ENCODE measurements at regions not wholly inside any gene's neighbourhood (a gene's known extent, or its start where the extent isn't known, plus 50 kb on each side); places are given as distances from the start of the nearest gene placed in this dataset.
A peak's percentile ranks its signal among the peaks of the same experiment; 100 is the strongest.

DNA sequence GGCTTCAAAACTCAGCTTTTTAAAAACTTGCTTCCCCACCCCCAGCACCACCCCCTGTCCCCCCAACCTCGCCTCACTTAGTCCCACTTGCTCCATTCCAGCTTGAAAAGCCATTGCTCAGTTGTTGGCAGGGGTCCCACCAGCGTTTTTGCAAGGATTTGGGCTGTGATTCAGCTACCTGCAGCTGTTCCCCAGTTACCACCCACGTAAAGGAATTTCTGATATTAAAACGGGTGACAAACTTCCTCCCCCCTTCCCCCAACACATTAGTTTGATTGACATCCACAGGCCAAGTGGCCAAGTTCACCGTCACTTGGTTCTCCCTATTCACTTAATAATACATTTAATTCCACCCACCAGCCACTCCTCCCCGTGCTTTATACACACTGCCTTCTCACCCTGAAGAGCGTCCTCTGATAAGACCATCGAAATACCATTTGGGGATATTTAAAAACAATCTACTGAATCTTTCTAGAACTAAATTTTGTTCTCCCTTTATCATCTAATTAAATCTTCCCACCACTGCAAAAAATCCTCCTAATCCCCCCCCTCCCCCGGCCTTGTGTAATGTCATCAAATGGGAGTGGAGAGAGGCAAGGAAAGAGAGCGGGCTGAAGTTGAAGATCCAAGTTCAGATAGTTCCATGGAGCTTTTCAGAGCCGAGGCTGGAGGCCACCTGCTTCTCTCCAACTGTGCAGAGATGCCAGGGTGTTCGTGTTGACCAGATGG is 55.1 kb downstream of the SOX9 start:
- peak; percentile 54 for DNase-seq (ENCODE audit: unreplicated experiment)
- intact Hi-C loops (cut with micrococcal nuclease) = no loop called here
- H3K27ac Mint-ChIP-seq (ENCODE audit: low read depth, unreplicated experiment) = no peak overlapping the region
- no peaks in the 10 kb centered on the region for H3K9me3 Mint-ChIP-seq (ENCODE audit: unreplicated experiment)
- CTCF ChIA-PET = interaction anchor here (0.9 kb wide), 1 partner anchor 25 kb away, joined by 4 read pairs; no protein-coding TSS in a partner anchor
- TF ChIP-seq, protein P1, sequence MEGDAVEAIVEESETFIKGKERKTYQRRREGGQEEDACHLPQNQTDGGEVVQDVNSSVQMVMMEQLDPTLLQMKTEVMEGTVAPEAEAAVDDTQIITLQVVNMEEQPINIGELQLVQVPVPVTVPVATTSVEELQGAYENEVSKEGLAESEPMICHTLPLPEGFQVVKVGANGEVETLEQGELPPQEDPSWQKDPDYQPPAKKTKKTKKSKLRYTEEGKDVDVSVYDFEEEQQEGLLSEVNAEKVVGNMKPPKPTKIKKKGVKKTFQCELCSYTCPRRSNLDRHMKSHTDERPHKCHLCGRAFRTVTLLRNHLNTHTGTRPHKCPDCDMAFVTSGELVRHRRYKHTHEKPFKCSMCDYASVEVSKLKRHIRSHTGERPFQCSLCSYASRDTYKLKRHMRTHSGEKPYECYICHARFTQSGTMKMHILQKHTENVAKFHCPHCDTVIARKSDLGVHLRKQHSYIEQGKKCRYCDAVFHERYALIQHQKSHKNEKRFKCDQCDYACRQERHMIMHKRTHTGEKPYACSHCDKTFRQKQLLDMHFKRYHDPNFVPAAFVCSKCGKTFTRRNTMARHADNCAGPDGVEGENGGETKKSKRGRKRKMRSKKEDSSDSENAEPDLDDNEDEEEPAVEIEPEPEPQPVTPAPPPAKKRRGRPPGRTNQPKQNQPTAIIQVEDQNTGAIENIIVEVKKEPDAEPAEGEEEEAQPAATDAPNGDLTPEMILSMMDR (IDR thresholded peaks at IDR 0.05; ENCODE audit: unreplicated experiment) = no peak
- no TSS peak for BruUV-seq (replicated peaks)
- H3K4me3 Mint-ChIP-seq (ENCODE audit: unreplicated experiment) = no peak overlapping the region
- POLR2A ChIA-PET = interaction anchor here (0.7 kb wide), 1 partner anchor 449 kb away, joined by 3 read pairs; no protein-coding TSS in a partner anchor
- peaks cover 12% of the 10 kb centered on the region for H3K27me3 Mint-ChIP-seq (ENCODE audit: insufficient read depth, unreplicated experiment)
- H3K4me1 Mint-ChIP-seq (ENCODE audit: insufficient read depth, unreplicated experiment) = peaks cover 6% of the 10 kb centered on the region
- no peaks in the 10 kb centered on the region for H3K36me3 Mint-ChIP-seq (ENCODE audit: insufficient read depth, unreplicated experiment)

DNA sequence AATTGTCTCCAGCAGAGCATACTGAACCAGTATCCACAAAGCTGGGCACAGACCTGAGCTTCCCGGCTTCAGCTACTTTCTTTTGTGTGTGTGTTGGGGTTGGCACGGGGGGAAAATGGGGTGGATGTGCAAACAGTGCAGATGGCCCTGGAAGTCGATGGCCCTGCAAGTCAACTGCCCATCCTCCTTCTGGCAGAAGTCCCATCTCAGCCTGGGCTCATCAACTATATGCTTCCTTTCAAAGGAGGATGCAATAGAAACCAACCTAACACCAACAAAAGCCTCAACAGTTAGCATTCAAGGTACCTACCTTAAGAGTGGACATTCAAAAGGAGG is 55.7 kb downstream of the SOX9 start:
- TF ChIP-seq, protein P1 (IDR thresholded peaks at IDR 0.05; ENCODE audit: unreplicated experiment) = no peak
- H3K36me3 Mint-ChIP-seq (ENCODE audit: insufficient read depth, unreplicated experiment) = no peaks in the 10 kb centered on the region
- DNase-seq (ENCODE audit: unreplicated experiment) = no peak
- BruUV-seq (replicated peaks) = no TSS peak
- POLR2A ChIA-PET = no interaction called here
- peaks cover 6% of the 10 kb centered on the region for H3K4me1 Mint-ChIP-seq (ENCODE audit: insufficient read depth, unreplicated experiment)
- intact Hi-C loops (cut with micrococcal nuclease) = no loop called here
- H3K4me3 Mint-ChIP-seq (ENCODE audit: unreplicated experiment) = no peak overlapping the region
- CTCF ChIA-PET = interaction anchor here (0.9 kb wide), 1 partner anchor 25 kb away, joined by 4 read pairs; no protein-coding TSS in a partner anchor
- H3K27ac Mint-ChIP-seq (ENCODE audit: low read depth, unreplicated experiment) = no peak overlapping the region
- peaks cover 5% of the 10 kb centered on the region for H3K9me3 Mint-ChIP-seq (ENCODE audit: unreplicated experiment)
- H3K27me3 Mint-ChIP-seq (ENCODE audit: insufficient read depth, unreplicated experiment) = peaks cover 11% of the 10 kb centered on the region

DNA sequence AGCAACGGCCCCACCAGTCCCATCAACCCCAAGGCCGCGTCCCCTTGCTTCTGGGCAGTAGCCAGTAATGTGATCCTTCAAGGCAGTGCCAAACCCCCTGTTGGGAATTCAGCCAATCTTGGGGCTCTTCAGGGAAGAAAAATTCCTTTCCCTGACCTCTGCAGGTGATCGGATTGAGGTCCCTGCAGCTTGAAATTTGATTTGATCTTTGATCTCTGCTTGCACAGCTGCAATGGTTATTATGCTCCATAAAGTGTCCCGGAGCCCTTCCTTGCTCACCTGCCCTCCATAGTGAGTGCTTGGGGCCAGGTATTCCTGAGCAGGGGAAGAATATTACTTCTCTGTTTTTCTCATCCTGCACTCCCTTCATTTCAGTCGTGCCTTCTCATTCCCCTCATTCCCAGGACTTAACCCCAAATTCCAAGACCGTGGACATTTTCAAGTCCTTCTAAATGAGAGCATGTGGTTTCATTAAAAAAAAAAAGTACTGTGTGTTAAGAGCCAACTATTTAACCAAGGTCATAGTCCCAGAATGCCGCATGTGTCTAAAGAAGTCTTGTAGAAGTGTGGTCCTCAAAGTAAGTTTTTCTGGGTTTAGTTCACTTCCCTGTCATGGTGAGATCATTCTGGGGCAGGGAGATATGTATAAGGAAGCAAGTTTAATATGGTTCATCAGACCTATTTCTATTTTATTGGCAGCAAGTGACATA is 56.3 kb downstream of the SOX9 start:
- no TSS peak for BruUV-seq (replicated peaks)

DNA sequence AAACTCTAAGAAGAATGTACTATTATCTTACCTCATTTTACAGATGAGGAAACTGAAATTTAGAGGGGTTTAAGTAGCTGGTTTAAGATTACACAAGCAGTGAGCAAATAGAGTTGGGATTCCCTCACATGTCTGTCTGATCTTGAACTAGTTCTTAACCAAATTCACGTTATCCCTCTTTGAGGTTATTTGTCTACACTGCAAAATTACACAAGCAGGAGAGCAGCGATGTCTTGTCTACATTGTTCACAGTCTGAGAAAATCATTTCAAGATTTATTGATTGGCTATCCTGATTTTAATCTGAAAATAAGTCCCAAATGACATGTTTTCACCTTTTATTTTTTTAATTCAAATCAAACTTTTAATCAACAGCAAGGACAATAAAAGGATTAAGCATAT is 56.9 kb downstream of the SOX9 start:
- Mint-ChIP-seq H3K27ac (ENCODE audit: low read depth, unreplicated experiment) (no peak overlapping the region), H3K27me3 (ENCODE audit: insufficient read depth, unreplicated experiment) (no peaks in the 10 kb centered on the region), H3K4me1 (ENCODE audit: insufficient read depth, unreplicated experiment) (peaks cover 6% of the 10 kb centered on the region), H3K9me3 (ENCODE audit: unreplicated experiment) (peaks cover 8% of the 10 kb centered on the region), H3K36me3 (ENCODE audit: insufficient read depth, unreplicated experiment) (no peaks in the 10 kb centered on the region), H3K4me3 (ENCODE audit: unreplicated experiment) (no peak overlapping the region)
- intact Hi-C loops (cut with micrococcal nuclease) = no loop called here
- CTCF ChIA-PET = interaction anchor here (0.6 kb wide), 1 partner anchor 1152 kb away, joined by 3 read pairs; no protein-coding TSS in a partner anchor
- DNase-seq (ENCODE audit: unreplicated experiment) = no peak
- POLR2A ChIA-PET = interaction anchor here (0.9 kb wide), 1 partner anchor 28 kb away, joined by 3 read pairs; no protein-coding TSS in a partner anchor
- TF ChIP-seq, protein P1 (IDR thresholded peaks at IDR 0.05; ENCODE audit: unreplicated experiment) = no peak
- no TSS peak for BruUV-seq (replicated peaks)

More for the DNA sequence above, 56.3 kb downstream of the SOX9 start:
- intact Hi-C loops (cut with micrococcal nuclease) = no loop called here
- H3K27me3 Mint-ChIP-seq (ENCODE audit: insufficient read depth, unreplicated experiment) = peaks cover 5% of the 10 kb centered on the region
- TF ChIP-seq, protein P1 (IDR thresholded peaks at IDR 0.05; ENCODE audit: unreplicated experiment) = no peak
- peaks cover 6% of the 10 kb centered on the region for H3K4me1 Mint-ChIP-seq (ENCODE audit: insufficient read depth, unreplicated experiment)
- ChIA-PET CTCF (interaction anchor here (0.9 kb wide), 1 partner anchor 26 kb away, joined by 4 read pairs; no protein-coding TSS in a partner anchor), POLR2A (no interaction called here)
- no peaks in the 10 kb centered on the region for H3K36me3 Mint-ChIP-seq (ENCODE audit: insufficient read depth, unreplicated experiment)
- H3K27ac Mint-ChIP-seq (ENCODE audit: low read depth, unreplicated experiment) = no peak overlapping the region
- no peak overlapping the region for H3K4me3 Mint-ChIP-seq (ENCODE audit: unreplicated experiment)
- H3K9me3 Mint-ChIP-seq (ENCODE audit: unreplicated experiment) = peaks cover 8% of the 10 kb centered on the region
- DNase-seq (ENCODE audit: unreplicated experiment) = no peak
